ENCODE measurements at regions not wholly inside any gene's neighbourhood (a gene's known extent, or its start where the extent isn't known, plus 50 kb on each side); places are given as distances from the start of the nearest gene placed in this dataset.

GRCh38 chr4:184922301-184922700 lies 96.0 kb upstream of the HELT start:
- H3K14ac ChIP-seq (ENCODE audit: insufficient read length) = no peak overlapping the region
- H3K9ac ChIP-seq (replicated peaks in 1 of 4; ENCODE audit: extremely low read depth in 1 of 4, low read depth in 3 of 4, low read length in 3 of 4) = no peak overlapping the region
- H3K79me2 ChIP-seq (ENCODE audit: control insufficient read depth in 1 of 2, insufficient read depth in 2 of 2, low read length in 2 of 2) = no peaks in the 10 kb centered on the region
- H3K27ac ChIP-seq (ENCODE audit: low read depth, low read length) = no peak overlapping the region
- no peak overlapping the region for H3K4me3 ChIP-seq (ENCODE audit: extremely low read depth in 1 of 4, insufficient read depth in 2 of 4, low read depth in 3 of 4, low read length in 4 of 4)
- no peak for FAIRE-seq
- H3K4me2 ChIP-seq (ENCODE audit: insufficient read depth in 1 of 2, low read depth in 2 of 2, low read length in 2 of 2) = no peak overlapping the region
- no peak overlapping the region for H2BK5ac ChIP-seq (ENCODE audit: low read depth, low read length)
- no peak overlapping the region for H2AK5ac ChIP-seq (ENCODE audit: low read depth, low read length)
- H2BK120ac ChIP-seq (replicated peaks; ENCODE audit: low read depth, low read length) = no peak overlapping the region
- H2BK15ac ChIP-seq (ENCODE audit: low read length) = no peak overlapping the region
- H4K91ac ChIP-seq (replicated peaks; ENCODE audit: insufficient read length, low read length) = no peak overlapping the region
- H3K4me1 ChIP-seq (replicated peaks in 1 of 4; ENCODE audit: control insufficient read depth in 3 of 4, insufficient read depth in 4 of 4, low read length in 3 of 4) = no peaks in the 10 kb centered on the region
- H3K27me3 ChIP-seq (replicated peaks in 1 of 4; ENCODE audit: control insufficient read depth in 3 of 4, extremely low read depth in 1 of 4, insufficient read depth in 3 of 4, low read length in 3 of 4) = no peaks in the 10 kb centered on the region
- 89% methylated on average over 3 of the region's 3 CpGs; no CpG with 5 or more reads in 1 of the 2 experiments for WGBS, 2 experiments (ENCODE audit: extremely low coverage in 1 of 2, insufficient coverage in 1 of 2, insufficient read length in 1 of 2, insufficient replicate concordance in 2 of 2, low coverage in 1 of 2, low lambda C conversion rate in 2 of 2, missing lambda C conversion rate in 1 of 2)
- H3K4ac ChIP-seq (replicated peaks; ENCODE audit: insufficient read length, low read depth, low read length) = no peak overlapping the region
- TF ChIP-seq SP4 (IDR thresholded peaks at IDR 0.05; ENCODE audit: low read length) (no peak), ZNF274 (IDR thresholded peaks at IDR 0.05; ENCODE audit: borderline replicate concordance, extremely low read depth, low read length) (no peak), E2F6 (IDR thresholded peaks at IDR 0.05) (no peak), SRF (IDR thresholded peaks at IDR 0.05; ENCODE audit: low read depth, low read length) (no peak), POLR2AphosphoS5 (IDR thresholded peaks at IDR 0.05; ENCODE audit: low read depth, low read length) (no peak), RFX5 (IDR thresholded peaks at IDR 0.05; ENCODE audit: borderline replicate concordance, low read depth, low read length) (no peak)
- H4K8ac ChIP-seq (ENCODE audit: extremely low read depth, insufficient read depth, low read length) = no peak overlapping the region
- ChIA-PET CTCF (ENCODE audit: partially characterized antibody) (no interaction called here), POLR2A (ENCODE audit: partially characterized antibody) (no interaction called here)
- no peak overlapping the region for H2BK12ac ChIP-seq (ENCODE audit: low read depth, low read length)
- H3K56ac ChIP-seq (replicated peaks; ENCODE audit: insufficient read length, low read depth, low read length) = no peak overlapping the region
- H4K5ac ChIP-seq (ENCODE audit: insufficient read length, low read depth, low read length) = no peak overlapping the region
- 0 out of 4 replicates have a peak, but pooled peaks cover 0 to 6% of the 10 kb centered on the region in 2 experiments for H3K9me3 ChIP-seq (ENCODE audit: insufficient read depth in 2 of 2, low read depth in 1 of 2, low read length in 1 of 2)
- no peaks in the 10 kb centered on the region for H3K23me2 ChIP-seq (ENCODE audit: low read depth, low read length)
- H3K23ac ChIP-seq (ENCODE audit: insufficient read length) = no peak overlapping the region
- H3K18ac ChIP-seq (ENCODE audit: extremely low read depth, low read length) = no peak overlapping the region
- H4K20me1 ChIP-seq (replicated peaks in 1 of 2; ENCODE audit: control insufficient read depth in 1 of 2, insufficient read depth in 2 of 2, low read length in 2 of 2) = no peaks in the 10 kb centered on the region
- H2BK20ac ChIP-seq (ENCODE audit: low read length) = no peak overlapping the region
- DNase-seq (ENCODE audit: low read depth in 1 of 2, low spot score in 2 of 2) = no peak
- no peak overlapping the region for H2AFZ ChIP-seq (ENCODE audit: low read length)
- no peaks in the 10 kb centered on the region for H3K36me3 ChIP-seq (ENCODE audit: control insufficient read depth in 2 of 4, insufficient read depth in 4 of 4, low read length in 3 of 4)
- no peaks in the 10 kb centered on the region for H3K79me1 ChIP-seq (ENCODE audit: low read depth, low read length)

Measured in H1 (cell line).